Iris pigment epithelial cell (primary cell): ENCODE measurements at regions not wholly inside any gene's neighbourhood (a gene's known extent, or its start where the extent isn't known, plus 50 kb on each side); places are given as distances from the start of the nearest gene placed in this dataset.
A peak's percentile ranks its signal among the peaks of the same experiment; 100 is the strongest.
"Not testable (repeated sequence)": the region's sequence is repeated elsewhere in the genome, so short reads cannot be mapped to it uniquely, and the experiment has no call there.

Experiments used
- DNase-seq: peaks from one replicate; pipeline ENCODE4 v3.0.0-alpha.2; 2011; ENCODE audit warnings: low read depth

DNA sequence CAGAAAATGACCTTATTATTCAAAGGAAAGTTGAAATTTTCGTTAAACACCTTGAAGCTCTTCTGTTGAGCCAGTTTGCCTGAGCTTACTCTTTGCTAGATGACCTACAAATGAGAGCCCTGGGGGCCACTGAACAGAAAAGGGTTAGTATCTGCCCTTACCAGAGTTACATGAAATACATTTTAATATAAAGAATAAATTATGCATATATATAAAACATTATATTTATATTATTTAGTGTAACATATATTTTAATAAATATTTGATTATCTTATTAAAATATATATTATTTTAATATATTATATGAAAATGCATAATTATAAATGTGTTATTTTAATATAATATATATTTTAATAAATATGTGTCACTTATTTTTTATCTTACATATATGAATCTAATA lies 628.4 kb upstream of the TPK1 start:
- DNase-seq = no peak

DNA sequence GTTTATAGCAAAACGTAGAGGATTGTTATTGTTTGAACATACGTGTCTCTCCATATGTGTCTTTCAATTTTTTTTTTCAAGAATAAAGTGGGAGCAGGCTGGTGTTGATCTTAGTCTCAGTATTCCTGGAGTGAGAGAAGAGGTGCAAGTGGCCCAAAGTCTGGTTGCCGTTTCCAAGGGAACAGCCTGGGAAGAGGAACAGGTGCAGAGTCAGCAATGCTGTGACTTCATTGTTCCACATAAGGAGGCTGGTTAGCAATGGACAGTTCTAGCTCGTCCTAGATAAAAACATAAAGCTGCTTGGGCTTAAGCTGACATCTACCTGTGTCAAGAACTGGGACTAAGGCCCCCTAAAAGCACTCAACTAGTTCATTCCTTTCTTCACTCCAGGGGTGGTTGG lies 626.6 kb upstream of the TPK1 start:
- no peak for DNase-seq

DNA sequence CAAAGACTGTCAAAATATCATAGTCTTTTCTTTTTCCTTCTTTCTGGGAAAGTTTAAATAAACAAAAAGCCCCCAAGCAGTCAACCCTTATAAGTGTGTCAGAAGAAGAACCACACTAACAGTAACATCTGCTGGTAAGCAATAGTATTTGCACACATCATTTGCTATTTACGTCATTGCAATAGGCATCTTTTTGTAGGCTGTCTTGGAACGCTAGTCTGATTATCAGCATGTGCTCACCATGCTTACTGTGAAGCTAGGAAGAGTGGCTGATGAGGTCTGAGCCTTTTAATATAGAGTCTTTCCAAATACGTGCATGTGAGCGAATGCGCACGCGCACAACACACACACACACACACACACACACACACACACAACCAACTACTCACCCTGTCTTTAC lies 599.0 kb upstream of the TPK1 start:
- DNase-seq = no peak

DNA sequence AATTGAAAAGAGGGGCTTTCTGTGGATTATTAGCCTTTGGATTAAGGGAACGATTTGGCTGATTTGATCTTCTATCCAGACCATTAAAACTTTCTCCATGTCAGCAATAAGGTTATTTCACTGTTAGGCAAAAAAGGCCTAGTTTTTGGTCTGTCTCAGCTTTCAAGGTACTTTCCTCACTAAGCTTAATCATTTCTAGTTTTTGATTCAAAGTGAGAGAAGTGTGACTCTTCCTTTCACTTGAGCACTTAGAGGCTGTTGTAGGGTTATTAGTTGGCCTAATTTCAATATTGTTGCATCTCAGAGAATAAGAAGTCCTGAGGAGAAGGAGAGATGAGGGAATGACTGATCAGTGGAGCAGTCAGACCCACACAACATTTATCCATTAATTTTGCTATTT lies 596.0 kb upstream of the TPK1 start:
- no peak for DNase-seq

DNA sequence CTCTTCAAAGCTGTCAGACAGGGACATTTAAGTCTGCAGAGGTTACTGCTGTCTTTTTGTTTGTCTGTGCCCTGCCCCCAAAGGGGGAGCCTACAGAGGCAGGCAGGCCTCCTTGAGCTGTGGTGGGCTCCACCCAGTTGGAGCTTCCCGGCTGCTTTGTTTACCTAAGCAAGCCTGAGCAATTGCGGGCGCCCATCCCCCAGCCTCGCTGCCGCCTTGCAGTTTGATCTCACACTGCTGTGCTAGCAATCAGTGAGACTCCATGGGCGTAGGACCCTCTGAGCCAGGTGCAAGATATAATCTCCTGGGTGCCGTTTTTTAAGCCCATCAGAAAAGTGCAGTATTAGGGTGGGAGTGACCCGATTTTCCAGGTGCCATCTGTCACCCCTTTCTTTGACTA lies 582.6 kb upstream of the TPK1 start:
- not testable (repeated sequence) for DNase-seq

DNA sequence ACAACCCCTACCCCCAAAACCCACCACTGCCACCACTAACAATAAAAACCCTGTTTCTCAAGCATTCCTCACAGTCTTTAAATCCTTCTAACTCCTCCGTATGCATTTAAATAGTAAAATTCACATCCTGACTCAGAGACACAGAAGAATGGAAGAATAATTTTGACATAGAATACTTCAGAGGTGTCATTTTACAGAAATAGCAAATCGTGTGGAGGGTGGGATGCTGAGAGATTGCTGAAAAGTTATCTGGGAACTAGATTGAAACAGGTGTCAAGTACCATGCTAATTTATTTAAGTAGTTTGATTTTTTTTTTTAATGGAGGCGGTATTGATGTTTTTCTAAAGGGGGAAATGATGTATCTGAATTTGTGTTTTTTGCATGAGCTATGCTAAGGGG lies 575.2 kb upstream of the TPK1 start:
- DNase-seq = no peak

DNA sequence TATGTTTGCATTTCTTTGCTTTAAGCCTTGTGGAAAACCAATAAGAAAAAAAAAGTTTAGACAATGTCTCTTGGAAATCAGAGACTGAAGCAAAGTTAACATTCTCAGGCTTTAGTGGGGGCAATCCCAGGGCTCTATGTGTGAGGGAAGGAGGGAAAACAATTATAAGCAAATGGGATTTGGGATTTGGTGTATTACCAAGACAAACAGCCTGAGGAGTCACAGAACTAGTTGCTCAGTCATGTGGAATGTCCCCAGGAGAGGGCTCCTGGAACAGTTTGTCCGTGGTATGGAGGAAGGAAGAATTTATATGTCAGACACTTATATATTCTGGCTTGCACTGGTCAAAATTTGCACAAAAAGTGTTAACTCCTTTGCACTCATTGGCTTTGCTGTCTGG lies 562.9 kb upstream of the TPK1 start:
- peak; percentile 73 for DNase-seq

DNA sequence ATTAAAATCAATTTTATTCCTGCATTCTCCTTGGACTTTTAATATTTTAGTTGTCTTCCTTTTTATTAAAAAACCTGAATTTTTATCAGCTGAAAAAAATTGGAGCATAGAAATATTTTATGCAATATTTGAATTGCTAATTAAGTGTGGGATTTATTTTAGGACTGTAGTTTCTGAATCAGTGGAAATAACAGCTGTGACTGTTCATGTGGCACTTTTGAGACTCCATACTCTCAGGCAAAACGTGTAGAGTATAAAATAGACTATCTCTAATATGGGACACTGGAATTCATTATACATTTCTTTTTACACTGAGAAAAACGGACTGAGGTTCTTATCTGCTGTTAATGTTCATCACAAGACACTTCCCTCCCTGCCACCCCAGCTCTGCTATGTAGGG lies 558.3 kb upstream of the TPK1 start:
- DNase-seq = no peak

DNA sequence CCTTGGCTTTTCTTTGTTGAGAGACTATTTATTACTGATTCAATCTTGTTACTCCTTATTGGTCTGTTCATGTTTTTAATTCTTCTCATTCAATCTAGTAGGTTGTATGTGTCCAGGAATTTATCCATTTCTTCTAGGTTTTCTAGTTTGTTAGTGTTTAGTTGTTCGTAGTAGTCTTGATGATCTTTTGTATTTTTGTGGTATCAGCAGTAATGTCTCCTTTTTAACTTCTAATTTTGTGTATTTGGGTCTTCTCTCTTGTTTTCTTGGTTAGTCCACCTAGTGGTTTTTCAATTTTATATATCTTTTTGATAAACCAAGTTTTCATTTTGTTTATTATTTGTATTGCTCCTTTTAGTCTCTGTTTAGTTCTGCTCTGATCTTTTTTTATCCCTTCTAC lies 546.9 kb upstream of the TPK1 start:
- no peak for DNase-seq

DNA sequence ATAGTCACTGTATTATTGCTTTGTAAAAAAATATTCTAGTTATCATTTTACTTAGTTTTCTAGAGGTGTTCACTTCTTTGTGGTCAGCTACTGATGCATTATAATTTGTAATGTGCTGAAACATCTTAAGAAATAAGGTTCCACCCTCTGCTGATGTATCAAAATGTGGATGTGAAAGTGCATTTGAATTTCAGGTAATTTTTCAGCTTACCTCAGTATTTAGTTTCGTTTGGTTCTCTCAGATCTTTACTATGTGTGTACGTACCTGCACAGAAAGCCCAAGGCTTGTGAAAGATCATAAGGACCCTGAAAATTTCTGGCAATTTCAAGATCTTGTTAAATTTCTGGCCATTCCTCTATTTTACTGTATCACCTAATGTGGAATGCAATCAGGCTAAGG lies 542.3 kb upstream of the TPK1 start:
- DNase-seq = no peak

DNA sequence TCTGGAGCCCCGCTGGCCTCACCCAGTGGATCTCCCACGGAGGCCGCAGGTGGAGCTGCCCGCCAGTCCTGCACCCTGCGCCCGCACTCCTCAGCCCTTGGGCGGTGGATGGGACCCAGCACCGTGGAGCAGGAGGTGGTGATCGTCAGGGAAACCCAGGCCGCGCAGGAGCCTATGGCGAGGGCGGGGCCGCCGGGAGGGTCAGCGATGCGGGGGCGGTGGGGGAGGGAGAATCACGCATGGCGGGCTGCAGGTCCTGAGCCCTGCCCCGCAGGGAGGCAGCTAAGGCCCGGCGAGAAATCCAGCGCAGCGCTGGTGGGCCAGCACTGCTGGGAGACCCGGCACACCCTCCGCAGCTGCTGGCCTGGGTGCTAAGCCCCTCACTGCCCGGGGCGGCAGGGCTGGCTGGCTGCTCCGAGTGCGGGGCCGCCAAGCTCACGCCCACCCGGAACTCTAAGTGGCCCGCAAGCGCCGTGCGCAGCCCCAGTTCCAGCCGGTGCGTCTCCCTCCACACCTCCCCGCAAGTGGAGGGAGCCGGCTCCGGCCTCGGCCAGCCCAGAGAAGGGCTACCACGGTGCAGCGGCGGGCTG lies 524.8 kb upstream of the TPK1 start:
- DNase-seq = no peak

DNA sequence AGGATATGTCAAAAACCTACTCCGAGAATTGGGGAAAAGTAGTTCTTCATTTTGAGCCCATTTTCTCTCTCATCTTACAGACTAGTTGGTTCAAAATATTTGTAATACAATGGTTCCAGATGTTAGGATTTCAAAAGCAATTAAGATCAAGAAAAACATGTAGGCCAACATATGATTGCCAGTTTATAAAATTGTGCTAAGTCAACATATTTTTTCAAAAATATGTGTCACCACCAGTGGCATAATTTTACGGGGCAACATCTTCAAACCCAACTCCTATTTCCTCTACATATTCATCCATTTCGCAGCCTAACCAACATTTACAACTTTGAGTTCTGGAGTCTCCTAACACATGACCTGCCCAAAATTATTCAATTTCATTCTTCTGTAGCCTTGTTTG lies 514.5 kb upstream of the TPK1 start:
- DNase-seq = no peak

DNA sequence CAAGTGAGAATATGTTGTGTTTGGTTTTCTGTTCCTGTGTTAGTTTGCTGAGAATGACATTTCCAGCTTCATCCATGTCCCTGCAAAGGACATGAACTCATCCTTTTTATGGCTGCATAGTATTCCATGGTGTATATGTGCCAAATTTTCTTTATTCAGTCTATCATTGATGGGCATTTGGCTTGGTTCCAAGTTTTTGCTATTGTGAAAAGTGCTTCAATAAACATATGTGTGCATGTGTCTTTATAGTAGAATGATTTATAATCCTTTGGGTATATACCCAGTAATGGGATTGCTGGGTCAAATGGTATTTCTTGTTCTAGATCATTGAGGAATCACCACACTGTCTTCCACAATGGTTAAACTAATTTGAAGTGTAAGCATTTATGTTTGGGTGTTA lies 513.6 kb upstream of the TPK1 start:
- DNase-seq = not testable (repeated sequence)

DNA sequence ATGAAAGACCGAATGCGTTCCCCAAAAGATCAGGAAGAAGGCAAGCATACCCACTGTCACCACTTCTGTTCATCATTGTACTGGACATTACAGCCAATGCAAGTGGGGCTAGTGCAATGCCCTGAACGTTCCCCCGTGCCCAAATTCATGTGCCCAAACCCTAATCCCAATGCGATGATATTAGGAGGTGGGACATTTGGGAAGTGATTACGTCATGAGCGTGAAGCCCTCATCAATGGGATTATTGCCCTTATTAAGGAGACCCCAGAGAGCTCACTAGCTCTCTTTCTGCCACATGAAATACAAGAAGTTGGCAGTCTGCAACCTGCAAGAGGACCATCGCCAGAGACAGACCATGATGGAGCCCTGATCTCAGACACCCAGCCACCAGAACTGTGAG lies 511.4 kb upstream of the TPK1 start:
- DNase-seq = no peak

DNA sequence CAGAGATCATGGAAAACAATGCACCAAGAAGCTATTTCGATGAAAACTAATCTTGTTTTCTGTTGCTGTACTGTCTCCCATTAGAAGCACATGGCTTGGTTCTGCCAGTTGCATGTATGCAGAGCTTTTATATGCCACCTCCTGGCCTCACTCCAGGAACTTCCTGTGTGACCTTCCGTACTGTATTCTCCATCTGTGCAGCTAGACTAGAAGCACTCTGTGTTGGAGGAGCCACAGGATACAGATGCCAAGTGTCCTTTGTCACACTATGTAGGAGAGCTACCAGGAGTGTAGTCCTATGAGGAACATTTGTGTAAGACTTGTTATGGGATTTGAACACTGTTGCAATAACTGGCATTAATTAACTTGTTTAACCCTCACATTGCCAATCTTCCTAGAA lies 503.5 kb upstream of the TPK1 start:
- DNase-seq = no peak

DNA sequence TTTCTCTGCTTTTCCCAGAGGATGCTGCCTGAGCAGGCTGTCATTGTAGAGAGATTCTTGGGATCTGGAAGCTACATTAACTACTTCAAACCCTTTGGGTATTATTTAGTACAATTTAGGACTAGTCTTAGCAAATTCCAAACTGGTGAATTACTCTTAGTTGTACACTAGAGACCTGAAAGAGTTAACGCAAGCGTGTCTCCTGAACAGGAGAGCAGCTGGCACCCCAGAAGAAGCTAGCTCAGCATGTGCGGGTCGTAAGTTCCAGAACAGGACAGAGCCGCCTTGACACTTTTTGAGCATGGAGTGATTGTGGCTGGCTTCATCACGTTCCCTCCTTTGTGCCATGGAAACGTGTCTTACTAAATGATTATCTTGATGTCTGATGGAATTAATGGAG lies 495.7 kb upstream of the TPK1 start:
- no peak for DNase-seq

DNA sequence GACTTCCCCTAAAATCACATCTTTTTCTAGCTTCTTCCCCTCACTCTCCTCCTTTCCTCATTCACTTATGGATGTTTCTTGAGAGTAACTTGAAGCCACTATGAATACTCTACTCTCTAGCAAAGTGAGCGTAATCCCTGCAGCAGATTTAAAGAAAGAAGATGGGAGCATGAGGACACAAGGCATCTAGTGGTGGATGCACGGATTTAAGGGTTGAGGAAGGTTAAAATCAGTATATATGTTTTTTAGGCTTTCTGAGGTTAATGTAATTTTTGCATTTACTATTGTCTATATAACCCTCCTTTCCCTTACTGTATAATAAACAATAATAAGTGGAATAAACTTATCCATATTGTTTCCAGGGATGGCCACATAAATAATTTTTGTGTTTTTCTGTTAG lies 495.2 kb upstream of the TPK1 start:
- no peak for DNase-seq

DNA sequence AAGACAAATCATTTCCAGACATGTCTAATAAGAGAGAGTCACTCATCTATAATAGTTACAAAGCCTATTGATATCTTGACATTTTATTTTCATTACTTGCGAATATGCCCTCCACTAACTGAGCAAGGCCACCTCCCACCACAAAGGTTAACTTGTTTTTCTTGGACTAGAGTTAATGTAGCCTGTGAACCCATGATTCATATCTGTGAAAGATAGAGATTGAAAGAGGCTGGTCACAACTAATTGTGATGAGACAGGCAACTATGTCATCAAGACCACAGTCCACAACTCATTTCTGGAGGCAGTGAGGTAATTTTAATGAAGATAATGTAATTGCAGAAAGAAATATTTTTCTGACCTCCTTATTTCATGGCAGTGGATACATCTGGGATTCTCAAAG lies 491.8 kb upstream of the TPK1 start:
- DNase-seq = peak; percentile 2

DNA sequence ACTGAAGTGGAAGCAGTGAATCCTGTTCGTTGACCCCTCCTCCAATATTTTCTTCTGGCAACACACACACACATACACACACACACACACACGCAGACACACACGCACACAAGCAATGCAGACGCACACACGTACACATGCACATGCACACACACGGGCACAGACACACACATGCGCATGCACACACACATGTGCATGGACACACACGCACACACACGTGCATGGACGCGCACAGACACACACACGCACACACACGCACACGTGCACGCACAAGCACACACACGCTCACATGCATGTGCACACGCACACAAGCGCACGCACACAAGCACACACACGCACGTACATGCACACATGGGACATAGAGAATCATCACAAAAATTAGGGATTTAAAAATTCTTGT lies 488.2 kb upstream of the TPK1 start:
- DNase-seq = no peak

DNA sequence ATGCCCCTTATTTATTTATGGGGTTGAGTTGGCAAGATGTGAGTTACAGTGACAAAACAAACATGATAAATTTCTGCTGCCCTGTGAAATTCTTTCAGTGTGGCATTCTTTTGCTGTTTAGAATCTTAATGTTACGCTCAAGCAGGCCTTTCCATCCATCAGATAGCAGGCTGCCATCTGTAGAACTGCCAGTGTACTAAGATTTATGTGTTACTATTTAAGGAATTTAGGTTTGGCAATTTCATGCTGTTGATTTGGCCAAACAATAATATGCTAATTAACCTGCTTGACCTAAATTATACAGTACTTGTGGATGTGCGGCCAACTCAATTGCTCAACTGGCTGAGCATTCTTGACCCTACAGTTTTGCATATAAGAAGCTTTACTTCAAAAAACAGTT lies 477.7 kb upstream of the TPK1 start:
- DNase-seq = no peak

DNA sequence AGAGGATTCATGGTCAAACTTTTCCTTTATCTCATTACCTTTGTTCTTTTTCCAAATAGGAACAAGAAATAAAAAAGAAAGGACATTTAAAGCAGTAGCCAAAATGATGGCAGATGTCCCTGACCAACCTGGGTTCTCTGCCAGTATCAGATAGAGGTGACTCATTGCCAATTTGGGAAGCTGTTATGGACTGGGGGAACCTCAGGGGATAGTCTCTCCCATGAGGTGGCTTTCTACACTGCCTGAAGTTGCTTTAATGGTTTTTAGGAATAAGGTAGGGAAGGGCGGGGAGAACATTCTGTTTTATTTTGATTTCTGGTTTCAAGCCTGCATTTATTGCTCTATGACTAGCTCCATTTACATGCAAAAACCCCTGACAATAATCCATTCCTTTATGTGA lies 457.9 kb upstream of the TPK1 start:
- DNase-seq = no peak

DNA sequence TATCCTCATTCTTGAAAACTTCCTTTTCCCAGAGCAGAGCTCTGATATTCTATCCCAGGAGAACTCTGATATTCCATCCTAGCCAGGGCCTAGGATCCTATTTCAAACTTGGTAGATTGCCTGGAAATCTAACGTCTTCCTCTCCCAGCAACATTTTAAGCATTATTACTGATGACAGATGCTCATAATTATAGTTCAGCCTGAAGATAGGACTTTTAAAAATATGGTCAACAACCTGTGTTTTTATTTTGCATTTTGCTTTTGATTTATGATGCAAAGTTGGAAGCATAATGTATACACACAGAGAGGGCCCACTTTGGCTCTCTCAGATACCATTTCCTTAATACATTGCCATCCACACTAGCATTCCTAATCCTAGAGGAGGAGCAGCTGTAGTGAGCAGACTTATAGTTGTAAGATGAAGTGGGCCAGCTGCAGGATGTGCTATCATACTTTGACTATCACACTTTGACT lies 457.4 kb upstream of the TPK1 start:
- no peak for DNase-seq

DNA sequence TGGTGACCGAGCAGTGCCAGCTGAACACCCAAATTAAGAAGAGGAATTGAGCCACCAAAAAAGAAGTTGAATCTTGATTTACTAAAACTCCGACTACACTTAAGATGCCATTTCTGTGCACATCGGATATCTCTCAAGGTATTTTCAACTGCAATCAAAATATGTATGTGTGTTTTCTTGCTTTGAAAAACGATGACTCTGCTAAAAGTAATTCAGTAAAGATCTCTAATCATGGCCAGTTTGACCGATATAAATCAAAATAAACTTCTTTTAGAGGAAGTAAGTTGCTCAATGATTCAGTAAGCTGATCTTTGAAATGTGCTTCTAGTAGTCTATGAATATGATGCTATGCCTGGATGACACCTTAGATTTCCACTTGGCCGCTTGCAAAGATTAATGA lies 453.5 kb upstream of the TPK1 start:
- DNase-seq = no peak

DNA sequence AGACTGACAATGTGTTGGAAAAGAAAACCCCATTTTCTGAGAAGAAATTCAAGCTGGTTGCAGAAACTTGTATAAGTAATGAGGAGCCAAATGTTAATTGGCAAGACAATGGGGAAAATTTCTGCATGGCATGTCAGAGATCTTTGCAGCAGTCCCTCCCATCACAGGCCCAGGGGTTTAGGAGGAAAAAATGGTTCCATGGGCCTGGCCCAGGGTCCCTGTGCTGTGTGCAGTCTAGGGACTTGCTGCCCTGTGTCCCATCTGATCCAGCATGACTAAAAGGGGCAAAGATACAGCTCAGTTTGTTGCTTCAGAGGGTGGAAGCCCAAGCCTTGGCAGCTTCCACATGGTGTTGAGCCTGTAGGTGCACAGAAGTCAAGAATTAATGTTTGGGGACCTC lies 440.3 kb upstream of the TPK1 start:
- no peak for DNase-seq
